Activated naive CD8-positive, alpha-beta T cell treated with anti-CD3 and anti-CD28 coated beads for 36 hours (primary cell): ENCODE measurements at regions not wholly inside any gene's neighbourhood (a gene's known extent, or its start where the extent isn't known, plus 50 kb on each side); places are given as distances from the start of the nearest gene placed in this dataset.

Source experiments
- DNase-seq: peaks from one replicate; pipeline ENCODE4 v3.0.0; 2021
- H3K27ac Mint-ChIP-seq: one replicate; pipeline ENCODE4 v1.8.0; 2022; ENCODE audit warnings: mild to moderate bottlenecking, moderate library complexity, mixed read lengths
- H3K27me3 Mint-ChIP-seq: one replicate; pipeline ENCODE4 v1.8.0; 2022; ENCODE audit warnings: mild to moderate bottlenecking, mixed read lengths
- H3K36me3 Mint-ChIP-seq: one replicate; pipeline ENCODE4 v1.8.0; 2021; ENCODE audit warnings: mild to moderate bottlenecking, mixed read lengths
- H3K4me1 Mint-ChIP-seq: one replicate; pipeline ENCODE4 v1.8.0; 2021; ENCODE audit warnings: mixed read lengths
- H3K4me3 Mint-ChIP-seq: one replicate; pipeline ENCODE4 v1.8.0; 2022; ENCODE audit warnings: mild to moderate bottlenecking, moderate library complexity, mixed read lengths
- H3K9me3 Mint-ChIP-seq: one replicate; pipeline ENCODE4 v1.8.0; 2022; ENCODE audit warnings: mixed read lengths

GRCh38 chr18:41858761-41859555 is 96.1 kb upstream of the PIK3C3 start:
- Mint-ChIP-seq H3K9me3 (no peaks in the 10 kb centered on the region), H3K36me3 (no peaks in the 10 kb centered on the region), H3K4me1 (no peaks in the 10 kb centered on the region), H3K27me3 (peaks cover 8% of the 10 kb centered on the region), H3K27ac (no peak overlapping the region), H3K4me3 (no peak overlapping the region)
- DNase-seq, result no peak

GRCh38 chr18:41853280-41853679 is 101.8 kb upstream of the PIK3C3 start:
- Mint-ChIP-seq H3K36me3 (no peaks in the 10 kb centered on the region), H3K9me3 (no peaks in the 10 kb centered on the region), H3K27ac (no peak overlapping the region), H3K4me3 (no peak overlapping the region), H3K4me1 (no peaks in the 10 kb centered on the region), H3K27me3 (peaks cover 16% of the 10 kb centered on the region)
- DNase-seq, result no peak

GRCh38 chr18:41850781-41851180 is 104.3 kb upstream of the PIK3C3 start:
- Mint-ChIP-seq H3K27ac (no peak overlapping the region), H3K36me3 (no peaks in the 10 kb centered on the region), H3K4me1 (no peaks in the 10 kb centered on the region), H3K4me3 (no peak overlapping the region), H3K9me3 (no peaks in the 10 kb centered on the region), H3K27me3 (peaks cover 17% of the 10 kb centered on the region)
- DNase-seq, result no peak

- Mint-ChIP-seq H3K36me3 (no peaks in the 10 kb centered on the region), H3K4me3 (no peak overlapping the region), H3K9me3 (no peaks in the 10 kb centered on the region), H3K27ac (no peak overlapping the region), H3K27me3 (peaks cover 17% of the 10 kb centered on the region), H3K4me1 (no peaks in the 10 kb centered on the region)
- no peak for DNase-seq
These were observed 105.4 kb upstream of the PIK3C3 start for GRCh38 chr18:41849632-41850031.

- no peak overlapping the region for H3K27ac Mint-ChIP-seq
- no peak overlapping the region for H3K4me3 Mint-ChIP-seq
- H3K36me3 Mint-ChIP-seq, result no peaks in the 10 kb centered on the region
- H3K4me1 Mint-ChIP-seq, result no peaks in the 10 kb centered on the region
- no peak for DNase-seq
- peaks cover 10% of the 10 kb centered on the region for H3K27me3 Mint-ChIP-seq
- H3K9me3 Mint-ChIP-seq, result no peaks in the 10 kb centered on the region
These were observed 109.5 kb upstream of the PIK3C3 start for GRCh38 chr18:41845563-41845962.

GRCh38 chr18:41842886-41843285 is 112.1 kb upstream of the PIK3C3 start:
- Mint-ChIP-seq H3K9me3 (no peaks in the 10 kb centered on the region), H3K27ac (no peak overlapping the region), H3K4me1 (no peaks in the 10 kb centered on the region), H3K4me3 (no peak overlapping the region), H3K27me3 (peaks cover 10% of the 10 kb centered on the region), H3K36me3 (no peaks in the 10 kb centered on the region)
- no peak for DNase-seq

- no peaks in the 10 kb centered on the region for H3K4me1 Mint-ChIP-seq
- H3K9me3 Mint-ChIP-seq, result no peaks in the 10 kb centered on the region
- peaks cover 15% of the 10 kb centered on the region for H3K27me3 Mint-ChIP-seq
- DNase-seq, result no peak
- H3K36me3 Mint-ChIP-seq, result no peaks in the 10 kb centered on the region
- no peak overlapping the region for H3K4me3 Mint-ChIP-seq
- no peak overlapping the region for H3K27ac Mint-ChIP-seq
These were observed 125.2 kb upstream of the PIK3C3 start for GRCh38 chr18:41829647-41830516.

GRCh38 chr18:41828137-41828536 is 126.9 kb upstream of the PIK3C3 start:
- Mint-ChIP-seq H3K27me3 (peaks cover 19% of the 10 kb centered on the region), H3K36me3 (no peaks in the 10 kb centered on the region), H3K27ac (no peak overlapping the region), H3K9me3 (no peaks in the 10 kb centered on the region), H3K4me3 (no peak overlapping the region), H3K4me1 (no peaks in the 10 kb centered on the region)
- no peak for DNase-seq

- Mint-ChIP-seq H3K27ac (no peak overlapping the region), H3K4me3 (no peak overlapping the region), H3K4me1 (no peaks in the 10 kb centered on the region), H3K9me3 (no peaks in the 10 kb centered on the region), H3K27me3 (peaks cover 23% of the 10 kb centered on the region), H3K36me3 (no peaks in the 10 kb centered on the region)
- no peak for DNase-seq
These were observed 134.2 kb upstream of the PIK3C3 start for GRCh38 chr18:41820784-41821183.

GRCh38 chr18:41818381-41819355 is 136.4 kb upstream of the PIK3C3 start:
- Mint-ChIP-seq H3K4me1 (no peaks in the 10 kb centered on the region), H3K27ac (no peak overlapping the region), H3K27me3 (peaks cover 12% of the 10 kb centered on the region), H3K4me3 (no peak overlapping the region), H3K36me3 (no peaks in the 10 kb centered on the region), H3K9me3 (no peaks in the 10 kb centered on the region)
- DNase-seq, result no peak

GRCh38 chr18:41814651-41815050 is 140.4 kb upstream of the PIK3C3 start:
- H3K4me1 Mint-ChIP-seq, result no peaks in the 10 kb centered on the region

GRCh38 chr18:41809652-41810051 is 145.4 kb upstream of the PIK3C3 start:
- H3K4me3 Mint-ChIP-seq, result no peak overlapping the region
- H3K4me1 Mint-ChIP-seq, result no peaks in the 10 kb centered on the region
- no peak overlapping the region for H3K27ac Mint-ChIP-seq
- DNase-seq, result no peak
- H3K27me3 Mint-ChIP-seq, result peaks cover 7% of the 10 kb centered on the region
- no peaks in the 10 kb centered on the region for H3K36me3 Mint-ChIP-seq
- no peaks in the 10 kb centered on the region for H3K9me3 Mint-ChIP-seq

More at GRCh38 chr18:41814651-41815050, 140.4 kb upstream of the PIK3C3 start:
- Mint-ChIP-seq H3K4me3 (no peak overlapping the region), H3K27me3 (peaks cover 14% of the 10 kb centered on the region), H3K27ac (no peak overlapping the region), H3K9me3 (no peaks in the 10 kb centered on the region), H3K36me3 (no peaks in the 10 kb centered on the region)
- DNase-seq, result no peak

GRCh38 chr18:41805341-41805740 is 149.7 kb upstream of the PIK3C3 start:
- Mint-ChIP-seq H3K4me3 (no peak overlapping the region), H3K4me1 (no peaks in the 10 kb centered on the region), H3K27ac (no peak overlapping the region), H3K9me3 (no peaks in the 10 kb centered on the region), H3K36me3 (no peaks in the 10 kb centered on the region), H3K27me3 (peaks cover 10% of the 10 kb centered on the region)
- no peak for DNase-seq

- DNase-seq, result no peak
- Mint-ChIP-seq H3K36me3 (no peaks in the 10 kb centered on the region), H3K4me3 (no peak overlapping the region), H3K27me3 (peaks cover 3% of the 10 kb centered on the region), H3K9me3 (no peaks in the 10 kb centered on the region), H3K4me1 (no peaks in the 10 kb centered on the region), H3K27ac (no peak overlapping the region)
These were observed 156.2 kb upstream of the PIK3C3 start for GRCh38 chr18:41798879-41799278.

GRCh38 chr18:41790687-41791086 is 164.3 kb upstream of the PIK3C3 start:
- Mint-ChIP-seq H3K36me3 (no peaks in the 10 kb centered on the region), H3K27ac (no peak overlapping the region), H3K4me1 (no peaks in the 10 kb centered on the region), H3K9me3 (no peaks in the 10 kb centered on the region), H3K27me3 (peaks cover 2% of the 10 kb centered on the region), H3K4me3 (no peak overlapping the region)
- no peak for DNase-seq
